ENCODE measurements at regions not wholly inside any gene's neighbourhood (a gene's known extent, or its start where the extent isn't known, plus 50 kb on each side); places are given as distances from the start of the nearest gene placed in this dataset.
A peak's percentile ranks its signal among the peaks of the same experiment; 100 is the strongest.
"Not testable (repeated sequence)": the region's sequence is repeated elsewhere in the genome, so short reads cannot be mapped to it uniquely, and the experiment has no call there.

DNA sequence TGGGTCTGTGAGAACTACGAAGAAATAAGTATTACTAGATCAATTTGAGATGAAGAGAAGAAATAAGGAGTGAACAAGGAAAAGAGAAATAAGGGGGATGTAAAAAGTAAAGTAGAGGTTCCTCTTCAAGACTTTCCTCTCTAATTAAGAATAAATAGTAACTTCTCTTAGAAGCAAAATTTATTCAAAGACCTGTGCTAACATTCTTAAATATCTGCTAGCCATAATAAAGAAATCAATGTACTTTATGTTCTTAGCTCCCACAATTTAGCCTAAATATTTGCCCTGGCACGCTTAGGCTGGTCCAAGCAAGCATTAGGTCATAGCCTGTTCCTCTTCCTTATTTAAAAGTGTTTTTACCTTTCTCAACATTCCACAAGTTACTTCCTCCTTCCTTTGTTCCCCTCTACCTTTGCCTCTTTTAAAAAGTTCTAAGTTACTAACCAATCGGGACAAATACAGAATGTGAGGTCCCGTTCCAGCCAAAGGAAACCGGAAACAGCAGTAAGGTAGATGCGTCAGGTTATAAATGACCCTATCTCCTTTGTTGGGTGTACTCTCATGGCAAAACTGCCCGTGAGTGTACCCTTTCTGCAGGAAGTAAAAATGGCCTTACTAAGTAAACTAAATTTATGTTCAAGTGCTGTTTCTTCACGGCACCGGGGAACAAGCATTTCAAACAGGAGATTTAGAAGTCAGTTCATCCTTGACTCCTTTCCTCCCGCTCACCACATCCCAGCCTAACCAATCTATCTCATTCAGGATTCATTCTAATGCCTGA is 86.2 kb upstream of the PLEKHM1 start:
- not testable (repeated sequence) for DNase-seq; H3K27me3 ChIP-seq (ENCODE audit: control insufficient read depth in 3 of 3, insufficient read depth in 3 of 3, low read length in 3 of 3); H3K36me3 ChIP-seq (ENCODE audit: control insufficient read depth in 3 of 3, insufficient read depth in 2 of 3, low read depth in 1 of 3, low read length in 3 of 3); H3K4me1 ChIP-seq (ENCODE audit: control insufficient read depth in 3 of 3, insufficient read depth in 2 of 3, low read depth in 1 of 3, low read length in 2 of 3); H3K4me3 ChIP-seq (ENCODE audit: low read depth in 1 of 3, low read length in 3 of 3); H3K27ac ChIP-seq (ENCODE audit: low read depth in 1 of 3, low read length in 2 of 3); FAIRE-seq; H3K9me3 ChIP-seq (ENCODE audit: control insufficient read depth in 2 of 2, insufficient read depth in 1 of 2, low read depth in 1 of 2, low read length in 1 of 2)
- WGBS, 3 donors = 79 to 87% (median 83%) methylated on average over 10 of the region's 10 CpGs

DNA sequence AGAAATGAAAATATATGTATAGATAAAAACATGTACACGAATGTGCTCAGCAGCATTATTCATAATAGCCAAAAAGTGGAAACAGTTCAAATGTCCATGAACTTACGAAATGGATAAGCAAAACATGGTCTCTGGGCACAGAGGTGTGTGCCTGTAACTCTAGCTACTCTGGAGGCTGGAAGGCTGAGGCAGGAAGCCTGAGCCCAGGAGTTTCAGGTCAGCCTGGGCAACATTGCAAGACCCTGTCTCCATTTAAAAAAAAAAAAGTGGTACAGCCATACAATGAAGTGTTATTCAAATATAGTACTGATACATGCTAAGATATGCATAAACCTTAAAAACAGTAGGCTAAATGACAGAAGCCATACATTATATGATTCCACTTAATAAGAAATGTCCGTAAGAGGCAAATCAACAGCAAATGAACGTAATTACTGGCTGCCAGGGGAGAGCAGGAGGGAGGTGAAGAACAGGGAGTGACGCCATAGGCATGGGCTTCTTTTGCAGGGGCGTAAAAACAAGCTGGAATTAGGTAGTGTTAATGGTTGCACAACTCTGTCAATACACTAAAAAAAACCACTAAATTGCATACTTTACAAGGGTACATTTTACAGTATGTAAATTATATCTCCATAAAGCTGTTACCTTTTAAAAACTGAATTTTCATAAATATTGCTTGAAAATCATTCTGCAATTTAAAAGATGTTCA is 87.2 kb upstream of the PLEKHM1 start:
- H3K9me3 ChIP-seq (ENCODE audit: control insufficient read depth in 2 of 2, insufficient read depth in 1 of 2, low read depth in 1 of 2, low read length in 1 of 2) = no peaks in the 10 kb centered on the region
- no peak overlapping the region for H3K27ac ChIP-seq (ENCODE audit: low read depth in 1 of 3, low read length in 2 of 3)
- H3K27me3 ChIP-seq (ENCODE audit: control insufficient read depth in 3 of 3, insufficient read depth in 3 of 3, low read length in 3 of 3) = no peaks in the 10 kb centered on the region
- FAIRE-seq (no peak), DNase-seq (no peak)
- 90 to 93% (median 91%) methylated on average over 6 of the region's 6 CpGs for WGBS, 3 donors
- peaks cover 0 to 4% (median 3%) of the 10 kb centered on the region in 3 donors for H3K36me3 ChIP-seq (ENCODE audit: control insufficient read depth in 3 of 3, insufficient read depth in 2 of 3, low read depth in 1 of 3, low read length in 3 of 3)
- no peaks in the 10 kb centered on the region for H3K4me1 ChIP-seq (ENCODE audit: control insufficient read depth in 3 of 3, insufficient read depth in 2 of 3, low read depth in 1 of 3, low read length in 2 of 3)
- H3K4me3 ChIP-seq (ENCODE audit: low read depth in 1 of 3, low read length in 3 of 3) = no peak overlapping the region

DNA sequence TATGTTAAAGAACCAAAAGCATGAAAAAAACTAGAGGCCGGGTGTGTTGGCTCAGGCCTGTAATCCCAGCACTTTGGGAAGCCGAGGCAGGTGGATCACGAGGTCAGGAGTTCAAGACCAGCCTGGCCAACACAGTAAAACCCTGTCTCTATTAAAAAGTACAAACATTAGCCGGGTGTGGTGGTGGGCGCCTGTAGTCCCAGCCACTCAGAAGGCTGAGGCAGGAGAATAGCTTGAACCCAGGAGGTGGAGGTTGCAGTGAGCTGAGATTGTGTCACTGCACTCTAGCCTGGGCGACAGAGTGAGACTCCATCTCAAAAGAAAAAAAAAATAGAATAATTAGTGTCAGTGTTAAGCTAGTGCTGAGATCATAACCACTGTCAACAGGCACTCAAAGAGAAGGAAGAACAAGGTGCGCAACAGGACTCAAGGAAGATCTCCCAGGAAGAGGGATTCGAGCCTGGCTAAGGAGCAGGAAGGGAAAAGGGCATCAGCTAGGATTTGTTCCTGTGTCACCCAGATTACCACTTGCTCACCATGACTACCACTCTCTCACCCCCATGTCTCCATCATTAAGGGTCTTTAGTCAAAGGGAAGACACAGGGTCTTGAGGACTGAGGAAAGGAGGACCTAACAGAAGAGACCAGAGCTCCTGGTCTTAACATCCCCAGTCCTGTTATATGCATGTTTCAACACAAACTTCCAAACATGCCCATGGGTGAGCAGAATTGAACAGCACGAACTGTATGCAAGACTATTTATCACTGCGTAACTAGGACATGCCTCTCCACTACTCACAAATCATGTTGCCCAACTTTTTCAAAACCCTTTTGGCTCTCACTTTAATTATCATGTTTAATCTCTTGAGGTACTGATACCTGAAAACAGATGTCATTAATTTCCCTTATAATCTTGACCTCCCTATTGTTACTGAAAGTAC is 88.3 kb upstream of the PLEKHM1 start:
- no peak for DNase-seq
- 89 to 93% (median 93%) methylated on average over 10 of the region's 10 CpGs for WGBS, 3 donors
- H3K27ac ChIP-seq (ENCODE audit: low read depth in 1 of 3, low read length in 2 of 3) = no peak overlapping the region
- peaks cover 0 to 5% (median 3%) of the 10 kb centered on the region in 3 donors for H3K36me3 ChIP-seq (ENCODE audit: control insufficient read depth in 3 of 3, insufficient read depth in 2 of 3, low read depth in 1 of 3, low read length in 3 of 3)
- no peak overlapping the region for H3K4me3 ChIP-seq (ENCODE audit: low read depth in 1 of 3, low read length in 3 of 3)
- no peaks in the 10 kb centered on the region for H3K27me3 ChIP-seq (ENCODE audit: control insufficient read depth in 3 of 3, insufficient read depth in 3 of 3, low read length in 3 of 3)
- H3K9me3 ChIP-seq (ENCODE audit: control insufficient read depth in 2 of 2, insufficient read depth in 1 of 2, low read depth in 1 of 2, low read length in 1 of 2) = no peaks in the 10 kb centered on the region
- FAIRE-seq = no peak
- peaks cover 0 to under 1% (median 0%) of the 10 kb centered on the region in 3 donors for H3K4me1 ChIP-seq (ENCODE audit: control insufficient read depth in 3 of 3, insufficient read depth in 2 of 3, low read depth in 1 of 3, low read length in 2 of 3)

DNA sequence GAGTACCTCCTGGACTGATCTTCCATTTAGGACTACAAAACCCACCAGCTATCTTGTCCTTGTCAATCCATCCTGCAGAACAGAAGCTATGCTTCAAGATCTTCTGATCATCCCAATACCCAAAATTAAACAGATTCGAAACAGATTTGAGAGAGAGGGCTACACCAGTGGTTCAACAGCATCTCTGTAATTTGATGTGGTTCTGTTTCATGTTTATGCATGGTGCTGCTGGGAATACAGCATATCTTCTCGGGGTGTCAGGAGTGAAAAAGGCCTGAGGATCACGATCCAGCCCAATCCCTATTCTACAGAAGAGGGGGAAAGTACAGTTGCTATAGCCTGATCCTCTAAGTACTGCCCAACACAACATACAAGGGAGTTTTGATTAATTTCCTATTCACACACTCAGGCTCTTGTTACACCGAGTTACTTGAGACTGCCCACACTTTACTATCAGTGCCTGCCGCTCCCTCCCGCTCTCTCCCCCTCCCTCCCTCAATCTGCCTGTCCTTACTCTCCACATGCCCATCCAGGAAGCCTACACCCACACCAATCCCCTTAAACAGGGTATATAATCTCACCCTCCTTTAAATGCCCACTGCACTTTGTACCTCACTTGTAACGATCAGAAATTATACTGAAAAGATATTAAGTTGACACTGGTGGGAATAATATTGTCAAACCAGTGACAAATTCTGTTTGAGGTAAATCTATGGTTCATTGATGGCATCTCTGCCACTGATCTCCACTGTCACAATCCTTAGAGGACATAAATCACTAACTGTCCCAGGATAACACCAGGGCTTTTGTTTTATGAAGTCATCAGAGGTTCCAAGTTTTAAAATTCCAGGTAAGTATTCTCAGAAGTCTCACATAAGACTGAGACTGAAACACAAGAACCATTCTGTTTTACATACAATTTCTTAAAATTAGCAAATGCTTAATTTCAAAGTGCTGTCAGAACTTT is 89.3 kb upstream of the PLEKHM1 start:
- no peak for FAIRE-seq

DNA sequence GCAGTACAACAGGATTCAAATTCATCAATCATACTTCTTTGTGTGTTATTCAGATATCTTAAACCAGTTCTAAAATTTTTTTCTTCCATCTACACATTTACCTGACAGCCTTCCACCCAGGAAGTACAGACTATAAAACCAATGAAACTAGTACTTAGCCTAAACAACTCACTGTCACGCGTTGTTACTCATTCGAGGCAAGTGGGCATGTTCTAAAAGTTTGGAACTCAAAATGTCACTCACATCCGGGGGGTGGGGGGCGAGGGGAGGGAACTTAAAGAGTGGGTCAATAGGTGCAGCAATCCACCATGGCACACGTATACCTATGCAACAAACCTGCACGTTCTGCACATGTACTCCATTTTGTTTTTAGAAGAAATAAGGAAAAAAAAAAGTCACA is 90.4 kb upstream of the PLEKHM1 start:
- Histone ChIP-seq H3K4me1 (ENCODE audit: control insufficient read depth in 3 of 3, insufficient read depth in 2 of 3, low read depth in 1 of 3, low read length in 2 of 3) (peaks cover 0 to 3% (median 0%) of the 10 kb centered on the region in 3 donors), H3K36me3 (ENCODE audit: control insufficient read depth in 3 of 3, insufficient read depth in 2 of 3, low read depth in 1 of 3, low read length in 3 of 3) (peaks cover 0 to 5% (median 3%) of the 10 kb centered on the region in 3 donors), H3K9me3 (ENCODE audit: control insufficient read depth in 2 of 2, insufficient read depth in 1 of 2, low read depth in 1 of 2, low read length in 1 of 2) (no peaks in the 10 kb centered on the region), H3K4me3 (ENCODE audit: low read depth in 1 of 3, low read length in 3 of 3) (no peak overlapping the region), H3K27me3 (ENCODE audit: control insufficient read depth in 3 of 3, insufficient read depth in 3 of 3, low read length in 3 of 3) (no peaks in the 10 kb centered on the region), H3K27ac (ENCODE audit: low read depth in 1 of 3, low read length in 2 of 3) (no peak overlapping the region)
- WGBS, 3 donors = 85 to 87% (median 85%) methylated on average over 7 of the region's 7 CpGs
- DNase-seq (no peak), FAIRE-seq (no peak)

More for the DNA sequence above, 89.3 kb upstream of the PLEKHM1 start:
- WGBS, 3 donors = 36 to 68% (median 58%) methylated on average over 7 of the region's 7 CpGs
- peaks cover 0 to 3% (median 0%) of the 10 kb centered on the region in 3 donors for H3K4me1 ChIP-seq (ENCODE audit: control insufficient read depth in 3 of 3, insufficient read depth in 2 of 3, low read depth in 1 of 3, low read length in 2 of 3)
- no peaks in the 10 kb centered on the region for H3K9me3 ChIP-seq (ENCODE audit: control insufficient read depth in 2 of 2, insufficient read depth in 1 of 2, low read depth in 1 of 2, low read length in 1 of 2)
- H3K27me3 ChIP-seq (ENCODE audit: control insufficient read depth in 3 of 3, insufficient read depth in 3 of 3, low read length in 3 of 3) = no peaks in the 10 kb centered on the region
- H3K36me3 ChIP-seq (ENCODE audit: control insufficient read depth in 3 of 3, insufficient read depth in 2 of 3, low read depth in 1 of 3, low read length in 3 of 3) = peaks cover 0 to 5% (median 3%) of the 10 kb centered on the region in 3 donors
- no peak overlapping the region for H3K4me3 ChIP-seq (ENCODE audit: low read depth in 1 of 3, low read length in 3 of 3)
- DNase-seq = peak in 1 of 2 donors; percentile 29
- H3K27ac ChIP-seq (ENCODE audit: low read depth in 1 of 3, low read length in 2 of 3) = no peak overlapping the region

DNA sequence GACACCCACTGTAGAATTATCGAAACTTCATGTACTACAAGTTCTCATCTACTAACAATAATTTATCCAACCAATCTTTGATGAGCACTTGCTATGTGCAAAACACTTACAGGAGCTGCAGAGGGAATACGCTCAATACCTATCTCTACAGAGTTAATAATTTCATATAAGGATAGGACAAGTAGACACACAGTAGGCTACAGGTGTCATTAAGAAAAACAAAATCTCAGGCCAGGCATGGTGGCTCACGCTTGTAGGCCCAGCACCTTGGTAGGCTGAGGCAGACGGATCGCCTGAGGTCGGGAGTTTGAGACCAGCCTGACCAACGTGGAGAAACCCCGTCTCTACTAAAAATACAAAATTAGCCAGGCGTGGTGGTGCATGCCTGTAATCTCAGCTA is 91.3 kb upstream of the PLEKHM1 start:
- no peaks in the 10 kb centered on the region for H3K27me3 ChIP-seq (ENCODE audit: control insufficient read depth in 3 of 3, insufficient read depth in 3 of 3, low read length in 3 of 3)
- H3K27ac ChIP-seq (ENCODE audit: low read depth in 1 of 3, low read length in 2 of 3) = no peak overlapping the region
- no peaks in the 10 kb centered on the region for H3K9me3 ChIP-seq (ENCODE audit: control insufficient read depth in 2 of 2, insufficient read depth in 1 of 2, low read depth in 1 of 2, low read length in 1 of 2)
- H3K36me3 ChIP-seq (ENCODE audit: control insufficient read depth in 3 of 3, insufficient read depth in 2 of 3, low read depth in 1 of 3, low read length in 3 of 3) = peaks cover 0 to 5% (median 3%) of the 10 kb centered on the region in 3 donors
- FAIRE-seq (no peak), DNase-seq (no peak)
- 90 to 95% (median 93%) methylated on average over 9 of the region's 9 CpGs for WGBS, 3 donors
- no peak overlapping the region for H3K4me3 ChIP-seq (ENCODE audit: low read depth in 1 of 3, low read length in 3 of 3)
- peaks cover 0 to 3% (median 0%) of the 10 kb centered on the region in 3 donors for H3K4me1 ChIP-seq (ENCODE audit: control insufficient read depth in 3 of 3, insufficient read depth in 2 of 3, low read depth in 1 of 3, low read length in 2 of 3)

DNA sequence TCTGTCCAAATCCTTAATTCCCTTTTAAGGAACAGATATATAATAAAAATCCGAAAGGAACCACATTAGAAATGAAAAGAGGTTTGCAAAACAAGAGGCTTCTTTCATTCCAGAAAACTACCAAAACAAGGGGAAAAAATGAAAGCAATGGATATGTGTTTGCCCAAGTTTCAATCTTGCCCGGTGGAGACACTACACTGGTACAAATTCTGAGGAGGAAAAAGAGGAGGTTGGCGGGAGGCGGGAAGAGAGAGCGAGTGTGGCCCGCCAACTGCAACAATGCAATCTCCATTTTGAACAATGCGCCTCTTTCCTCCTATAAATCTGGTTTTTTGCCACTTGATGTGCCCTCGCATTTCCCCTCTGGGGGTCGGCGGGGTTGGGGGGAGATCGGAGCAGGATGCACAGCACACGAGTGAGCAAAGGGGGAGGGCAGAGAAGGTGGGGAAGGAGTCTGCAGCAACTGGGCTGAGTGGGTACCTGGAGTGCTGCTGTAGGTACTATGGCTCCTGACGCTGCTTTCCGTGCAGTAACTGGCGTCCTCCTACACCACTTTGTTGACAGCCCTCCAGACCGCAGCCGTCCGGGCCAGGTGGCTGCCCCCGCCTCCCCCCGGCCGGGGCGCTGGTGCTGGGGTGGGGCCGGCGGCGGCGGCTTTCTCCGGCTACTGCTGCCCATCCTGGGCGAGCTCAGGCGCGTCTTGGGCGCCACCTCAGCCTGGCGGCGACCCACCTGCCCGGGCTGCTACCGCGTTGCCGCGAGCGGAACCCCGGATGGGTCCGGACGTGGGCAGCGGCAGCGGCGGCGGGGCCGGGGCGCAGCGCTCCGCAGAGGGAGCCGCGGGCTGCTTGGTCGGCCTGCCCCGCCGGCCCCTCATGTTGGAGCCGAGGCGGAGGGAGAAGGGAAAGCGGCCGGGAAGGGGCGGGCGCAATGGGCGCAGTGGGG is 93.8 kb upstream of the PLEKHM1 start:
- DNase-seq (peak; percentile 42 to 81), FAIRE-seq (no peak)
- Histone ChIP-seq H3K36me3 (ENCODE audit: control insufficient read depth in 3 of 3, insufficient read depth in 2 of 3, low read depth in 1 of 3, low read length in 3 of 3) (peaks cover 0 to 5% (median 3%) of the 10 kb centered on the region in 3 donors), H3K27ac (ENCODE audit: low read depth in 1 of 3, low read length in 2 of 3) (peak overlapping the region; percentile 80 to 94 (median 91)), H3K4me1 (ENCODE audit: control insufficient read depth in 3 of 3, insufficient read depth in 2 of 3, low read depth in 1 of 3, low read length in 2 of 3) (peaks cover 0 to 3% (median 0%) of the 10 kb centered on the region in 3 donors), H3K27me3 (ENCODE audit: control insufficient read depth in 3 of 3, insufficient read depth in 3 of 3, low read length in 3 of 3) (no peaks in the 10 kb centered on the region), H3K9me3 (ENCODE audit: control insufficient read depth in 2 of 2, insufficient read depth in 1 of 2, low read depth in 1 of 2, low read length in 1 of 2) (no peaks in the 10 kb centered on the region), H3K4me3 (ENCODE audit: low read depth in 1 of 3, low read length in 3 of 3) (peak overlapping the region; percentile 73 to 88 (median 74))
- 0 to 1% (median 0%) methylated on average over 39 to 62 of the region's 62 CpGs for WGBS, 3 donors

Data from small intestine (tissue), 7 donors.